ENCODE measurements at regions not wholly inside any gene's neighbourhood (a gene's known extent, or its start where the extent isn't known, plus 50 kb on each side); places are given as distances from the start of the nearest gene placed in this dataset.

GRCh38 chr5:154624341-154624740 is 130.8 kb upstream of the LARP1 start:
- H3K27me3 Mint-ChIP-seq, result no peaks in the 10 kb centered on the region
- no peak for DNase-seq
- ChIA-PET CTCF (no interaction called here), POLR2A (no interaction called here)
- ATAC-seq, result no peak
- no peak for TF ChIP-seq CTCF (IDR thresholded peaks at IDR 0.05)
- no peaks in the 10 kb centered on the region for H3K36me3 Mint-ChIP-seq (ENCODE audit: low read depth)
- H3K9me3 Mint-ChIP-seq, result no peaks in the 10 kb centered on the region
- no peak overlapping the region for H3K27ac Mint-ChIP-seq
- no peak overlapping the region for H3K4me3 Mint-ChIP-seq
- intact Hi-C loops (cut with micrococcal nuclease), result no loop called here
- H3K4me1 Mint-ChIP-seq (ENCODE audit: low read depth), result no peaks in the 10 kb centered on the region

- Mint-ChIP-seq H3K36me3 (ENCODE audit: low read depth) (no peaks in the 10 kb centered on the region), H3K27ac (no peak overlapping the region), H3K27me3 (peaks cover 7% of the 10 kb centered on the region), H3K4me3 (no peak overlapping the region), H3K4me1 (ENCODE audit: low read depth) (no peaks in the 10 kb centered on the region), H3K9me3 (no peaks in the 10 kb centered on the region)
- DNase-seq (no peak), ATAC-seq (no peak)
- ChIA-PET CTCF (interaction anchor here (0.8 to 1.3 kb wide), 2 partner anchors 10 to 100 kb away, joined by 3 read pairs; no protein-coding TSS in a partner anchor), POLR2A (interaction anchor here (1.0 kb wide), 1 partner anchor 9 kb away, joined by 3 read pairs; no protein-coding TSS in a partner anchor)
- intact Hi-C loops (cut with micrococcal nuclease), result no loop called here
- TF ChIP-seq CTCF (IDR thresholded peaks at IDR 0.05), result no peak
Measured at GRCh38 chr5:154620411-154620810, 134.8 kb upstream of the LARP1 start.

GRCh38 chr5:154618696-154619095 is 136.5 kb upstream of the LARP1 start:
- ATAC-seq (no peak), DNase-seq (no peak)
- ChIA-PET POLR2A (no interaction called here), CTCF (interaction anchor here (1.6 kb wide), 1 partner anchor 97 kb away, joined by 4 read pairs; no protein-coding TSS in a partner anchor)
- no peak for TF ChIP-seq CTCF (IDR thresholded peaks at IDR 0.05)
- no peaks in the 10 kb centered on the region for H3K9me3 Mint-ChIP-seq
- intact Hi-C loops (cut with micrococcal nuclease), result loop anchor here (10.0 kb wide), 1 partner anchor 644 kb away; no protein-coding TSS in a partner anchor
- H3K27ac Mint-ChIP-seq, result no peak overlapping the region
- no peak overlapping the region for H3K4me3 Mint-ChIP-seq
- no peaks in the 10 kb centered on the region for H3K4me1 Mint-ChIP-seq (ENCODE audit: low read depth)
- H3K36me3 Mint-ChIP-seq (ENCODE audit: low read depth), result no peaks in the 10 kb centered on the region
- peaks cover 10% of the 10 kb centered on the region for H3K27me3 Mint-ChIP-seq

GRCh38 chr5:154614595-154614994 is 136.6 kb upstream of the HAND1 start:
- POLR2A ChIA-PET, result no interaction called here
- peaks cover 31% of the 10 kb centered on the region for H3K27me3 Mint-ChIP-seq
- no peak for DNase-seq

More at GRCh38 chr5:154614595-154614994, 136.6 kb upstream of the HAND1 start:
- CTCF ChIA-PET, result interaction anchor here (1.8 kb wide), 1 partner anchor 147 kb away, joined by 7 read pairs; no protein-coding TSS in a partner anchor
- intact Hi-C loops (cut with micrococcal nuclease), result loop anchor here (10.0 kb wide), 1 partner anchor 640 kb away; no protein-coding TSS in a partner anchor
- Mint-ChIP-seq H3K36me3 (ENCODE audit: low read depth) (no peaks in the 10 kb centered on the region), H3K9me3 (no peaks in the 10 kb centered on the region), H3K27ac (no peak overlapping the region), H3K4me3 (no peak overlapping the region), H3K4me1 (ENCODE audit: low read depth) (peaks cover 10% of the 10 kb centered on the region)
- ATAC-seq, result no peak
- TF ChIP-seq CTCF (IDR thresholded peaks at IDR 0.05), result no peak
